ENCODE measurements at regions not wholly inside any gene's neighbourhood (a gene's known extent, or its start where the extent isn't known, plus 50 kb on each side); places are given as distances from the start of the nearest gene placed in this dataset.
A peak's percentile ranks its signal among the peaks of the same experiment; 100 is the strongest.

DNA sequence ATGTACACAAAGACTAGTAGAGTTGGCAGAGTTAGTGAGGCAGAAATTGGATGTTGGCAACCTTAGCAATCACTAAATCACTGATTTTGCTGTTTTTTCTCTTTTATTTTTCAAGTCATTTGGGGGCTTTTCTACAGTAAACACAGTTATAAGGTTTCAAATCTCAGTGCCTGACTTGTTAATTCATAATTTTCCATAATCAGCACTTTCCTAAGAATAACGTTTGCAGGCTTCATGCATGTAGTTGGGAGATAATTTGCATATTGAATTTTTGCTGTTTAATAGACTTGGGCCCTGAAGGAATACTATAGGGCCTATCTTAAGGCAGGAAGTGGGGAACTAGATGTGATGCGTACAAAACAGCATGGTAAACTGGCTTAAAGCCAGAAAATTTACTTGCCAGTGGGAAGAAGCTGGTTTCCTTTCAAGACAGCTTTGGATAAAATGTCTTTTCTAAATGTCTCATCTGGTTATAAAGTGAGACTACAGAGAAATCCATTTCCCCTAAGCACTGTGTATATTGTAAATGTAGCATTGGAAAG is 127.2 kb upstream of the SMIM21 start:
- DNase-seq = no peak

DNA sequence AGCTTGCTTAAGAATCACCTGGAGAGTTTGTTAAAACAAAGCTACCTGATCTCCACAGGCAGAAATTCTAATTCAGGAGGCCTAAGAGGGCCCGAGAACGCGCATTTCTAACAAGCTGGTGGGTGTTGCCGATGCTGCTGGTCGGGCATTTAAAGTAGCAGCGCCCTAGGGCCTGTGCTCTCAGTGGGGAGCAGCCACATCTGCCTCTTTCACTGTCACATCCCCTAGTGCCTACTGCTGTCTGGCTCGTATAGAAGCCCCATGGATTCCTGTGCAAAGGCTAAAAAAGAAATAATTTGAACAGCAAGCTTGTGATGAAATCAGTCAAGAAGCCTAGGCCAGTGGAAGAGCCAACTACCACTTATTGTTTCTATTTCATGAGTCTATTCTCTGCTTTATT is 126.7 kb upstream of the SMIM21 start:
- no peak for DNase-seq

DNA sequence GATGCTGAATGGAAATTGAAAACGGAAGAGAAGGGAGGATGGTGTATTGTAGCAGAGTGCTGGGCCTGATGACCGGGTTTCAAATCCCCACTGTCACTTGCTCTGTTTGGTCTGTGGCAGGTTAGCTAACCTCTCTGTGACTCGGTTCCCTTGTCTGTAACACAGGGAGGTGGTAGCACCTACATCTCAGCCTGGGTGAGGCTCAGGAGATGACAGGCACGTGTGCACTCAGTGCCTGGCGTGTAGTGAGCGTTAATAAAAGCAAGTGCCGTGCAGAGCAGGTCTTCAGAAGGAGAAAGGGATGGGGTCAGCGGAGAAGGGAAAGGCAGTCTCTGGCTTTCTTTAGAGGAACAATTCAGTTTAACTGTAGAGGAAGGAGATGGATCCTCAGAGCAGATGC is 125.5 kb upstream of the SMIM21 start:
- no peak for DNase-seq

DNA sequence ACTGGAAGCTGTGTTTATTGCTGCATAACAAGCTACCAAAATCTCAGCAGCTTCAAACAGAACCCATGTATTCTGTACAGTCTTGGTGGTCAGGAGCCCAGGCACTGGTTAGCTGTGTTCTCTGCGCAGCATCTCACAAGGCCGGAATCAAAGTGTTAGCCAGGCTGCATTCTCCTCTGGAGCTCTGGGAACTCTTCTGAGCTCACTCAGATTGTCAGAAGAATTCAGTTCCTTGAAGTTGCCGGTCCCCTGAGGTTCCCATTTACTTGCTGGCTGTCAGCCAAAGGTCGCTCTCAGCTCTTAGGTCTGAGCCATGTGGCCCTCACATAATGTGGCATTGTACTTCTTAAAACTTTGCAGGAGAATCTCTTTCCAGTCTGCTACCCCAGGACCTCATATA is 123.6 kb upstream of the SMIM21 start:
- no peak for DNase-seq

DNA sequence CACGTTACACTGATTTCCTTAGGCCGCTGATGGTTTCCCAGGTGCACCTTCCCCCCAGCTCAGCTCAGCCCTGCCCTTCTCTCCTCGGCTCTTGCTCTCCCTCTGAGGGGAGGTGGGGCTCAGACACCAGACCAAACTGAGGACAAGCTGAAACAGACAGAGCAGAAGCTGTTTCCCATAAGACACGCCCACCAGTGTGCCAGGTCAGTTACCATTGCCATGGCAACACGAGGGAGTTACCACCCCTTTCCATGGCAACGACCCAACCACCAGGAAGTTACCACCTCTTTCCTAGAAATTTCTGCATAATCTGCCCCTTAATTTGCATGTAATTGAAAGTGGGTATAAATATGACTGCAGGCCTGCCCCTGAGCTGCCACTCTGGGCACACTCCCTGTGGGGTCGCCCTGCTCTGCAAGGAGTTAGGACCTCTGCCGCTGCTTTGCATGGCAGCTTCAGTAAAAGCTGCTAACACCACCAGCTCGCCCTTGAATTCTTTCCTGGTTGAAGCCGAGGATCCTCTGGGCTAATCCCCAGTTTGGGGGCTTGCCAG is 120.9 kb upstream of the SMIM21 start:
- no peak for DNase-seq

DNA sequence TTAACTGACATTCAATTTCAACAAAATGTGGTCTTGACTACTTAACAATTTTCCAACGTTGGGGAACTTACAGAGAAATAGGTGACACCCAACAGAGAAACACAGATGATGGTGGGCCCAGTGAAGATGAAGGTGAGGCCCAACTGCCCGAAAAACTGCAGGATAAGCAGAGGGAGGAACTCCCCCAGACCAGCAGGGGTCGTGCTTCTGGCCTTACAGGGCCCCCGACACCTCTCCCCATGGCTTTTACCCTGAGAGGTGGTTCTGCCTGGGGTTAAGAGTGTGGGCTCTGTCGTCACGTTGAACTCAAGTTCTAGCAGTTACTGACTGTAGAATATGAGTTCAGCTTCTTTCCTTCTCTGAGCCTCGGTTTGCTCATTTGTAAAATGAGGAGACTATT is 119.5 kb upstream of the SMIM21 start:
- DNase-seq = no peak

DNA sequence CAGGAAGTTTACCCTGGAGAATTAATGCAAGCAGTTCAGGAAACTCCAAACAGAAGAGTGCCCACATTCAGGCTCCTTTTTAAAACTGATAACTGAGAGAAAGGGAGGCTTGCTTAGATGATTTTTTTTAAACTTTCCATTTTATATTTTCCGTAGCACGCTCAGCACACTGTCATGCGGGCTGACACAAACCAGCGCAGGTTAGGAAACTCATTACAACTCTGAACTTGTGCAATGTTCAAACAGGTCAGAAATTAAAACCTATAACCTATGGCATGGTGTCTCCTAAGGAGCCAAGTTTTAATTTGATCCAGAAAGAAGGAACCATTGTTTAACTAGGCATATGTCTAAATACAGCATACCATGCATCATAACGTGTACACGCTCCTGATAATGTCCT is 117.7 kb upstream of the SMIM21 start:
- DNase-seq = no peak

DNA sequence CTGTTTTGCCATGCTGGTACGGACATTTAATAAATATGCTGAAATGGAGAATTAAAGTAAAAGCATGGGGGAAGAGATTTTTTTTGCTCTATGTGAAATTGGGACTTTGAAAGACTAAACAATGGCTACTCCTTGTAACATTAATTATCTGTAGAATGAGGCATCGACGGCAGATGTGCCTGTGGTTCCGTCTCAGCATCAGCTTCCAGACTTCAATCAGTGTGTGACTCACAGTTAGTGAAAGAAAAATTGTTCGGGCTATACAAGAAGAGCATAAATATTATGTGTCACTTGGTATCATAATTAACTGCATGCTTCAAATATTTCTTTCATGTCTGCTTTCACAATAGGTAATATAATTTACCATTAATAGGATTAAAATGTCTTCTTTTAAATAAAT is 117.0 kb upstream of the SMIM21 start:
- DNase-seq = no peak

DNA sequence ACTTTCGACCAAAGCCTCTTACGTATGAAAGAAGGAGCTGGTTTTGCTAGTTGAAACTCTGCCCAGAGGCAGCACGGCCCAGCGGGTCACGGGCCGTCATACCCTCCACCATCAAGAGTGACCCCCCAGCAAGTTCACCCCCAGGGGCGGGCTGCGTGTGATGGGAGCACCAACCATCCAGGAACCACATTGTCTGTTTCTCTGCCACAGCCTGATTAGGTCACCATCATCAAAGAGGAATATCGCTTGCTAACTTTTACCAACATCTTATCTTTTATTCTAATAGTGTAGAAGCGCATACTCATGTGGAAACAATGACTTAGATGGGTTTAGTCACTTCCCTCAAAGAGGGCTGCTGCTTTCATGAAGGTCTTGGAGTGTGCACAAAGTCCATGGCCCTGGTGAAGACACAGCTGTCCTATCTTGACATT is 116.6 kb upstream of the SMIM21 start:
- no peak for DNase-seq

DNA sequence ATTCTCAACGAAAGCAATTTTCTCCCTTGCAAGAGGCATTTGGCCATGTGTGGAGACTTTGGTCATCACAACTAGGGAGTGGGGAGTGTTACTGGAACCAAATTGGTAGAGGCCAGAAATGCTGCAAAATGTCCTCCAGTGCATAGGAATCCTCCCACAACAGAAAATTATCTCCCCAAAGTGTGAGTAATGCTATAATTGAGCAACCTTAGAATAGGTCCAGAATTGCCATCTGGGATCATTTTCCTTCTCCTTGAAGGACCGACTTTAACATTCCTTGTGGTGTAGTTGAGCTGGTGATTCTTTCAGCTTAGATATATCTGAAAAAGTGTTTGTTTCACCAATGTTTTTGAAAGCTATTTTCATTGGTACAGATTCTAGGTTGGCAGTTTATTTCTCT is 111.2 kb upstream of the SMIM21 start:
- DNase-seq = no peak

DNA sequence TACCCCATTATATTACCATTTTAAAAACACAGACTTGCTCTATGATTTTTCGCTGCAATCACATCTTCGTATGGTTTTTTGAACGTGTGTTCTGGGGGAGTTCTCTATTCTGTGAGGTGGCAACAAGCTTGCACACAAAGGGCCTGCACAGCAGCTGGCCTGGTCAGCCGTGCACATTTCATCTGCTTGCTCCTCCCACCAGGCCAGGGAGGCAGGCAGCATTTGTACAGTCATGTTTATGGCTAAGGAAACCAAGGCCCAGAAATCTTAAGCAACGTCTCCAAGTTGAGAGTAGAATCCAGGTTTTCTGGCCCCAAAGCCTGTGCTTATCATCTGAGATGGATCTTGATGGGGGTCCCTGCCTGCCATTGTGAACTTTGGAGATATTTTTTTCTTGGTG is 106.4 kb upstream of the SMIM21 start:
- no peak for DNase-seq

DNA sequence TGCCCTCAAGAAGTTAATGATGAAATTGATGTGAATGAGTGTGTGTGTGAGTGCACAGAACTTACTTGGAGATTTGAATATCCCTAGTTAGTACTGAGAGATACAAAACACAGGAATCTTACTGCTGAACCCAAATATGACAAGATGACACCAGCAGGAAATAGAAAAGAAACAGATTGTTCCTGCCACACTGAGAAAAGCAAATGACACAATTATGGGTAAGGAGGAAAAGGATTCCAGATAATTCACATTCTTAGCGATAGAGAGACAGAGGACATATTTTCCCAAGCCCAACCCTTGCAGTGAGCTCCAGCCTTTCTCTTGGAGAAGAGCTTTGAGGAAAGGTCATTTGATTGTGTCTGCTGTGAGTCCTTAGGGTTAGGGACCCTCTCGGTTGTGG is 105.7 kb upstream of the SMIM21 start:
- no peak for DNase-seq

DNA sequence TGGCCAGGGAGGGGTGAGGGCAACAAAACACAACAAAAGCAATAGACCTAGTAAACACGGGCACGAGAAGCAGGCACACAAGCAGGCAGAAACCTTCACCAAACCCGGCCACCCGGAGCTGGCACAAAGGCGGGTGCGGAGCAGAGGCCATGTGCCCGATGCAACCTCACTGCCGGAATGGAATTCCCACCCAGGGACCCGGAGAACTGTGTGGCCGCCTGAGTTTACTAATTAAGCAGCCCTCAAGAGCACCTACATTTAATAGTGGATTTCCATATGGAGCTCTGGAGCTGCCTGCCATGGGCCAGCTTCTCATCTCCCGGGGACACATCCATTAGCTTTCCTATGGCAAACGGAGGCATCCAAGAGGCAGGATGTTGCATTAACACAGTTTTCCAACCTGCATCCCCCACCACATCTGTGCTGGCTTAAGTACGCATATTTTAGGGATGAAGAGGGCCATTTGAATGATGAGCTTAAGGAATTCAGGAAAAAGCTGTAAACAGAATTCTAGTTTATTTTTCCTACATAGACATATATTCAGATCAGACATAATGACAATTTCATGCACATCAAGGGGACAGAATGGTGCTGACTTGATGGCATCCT is 104.5 kb upstream of the SMIM21 start:
- DNase-seq = no peak

DNA sequence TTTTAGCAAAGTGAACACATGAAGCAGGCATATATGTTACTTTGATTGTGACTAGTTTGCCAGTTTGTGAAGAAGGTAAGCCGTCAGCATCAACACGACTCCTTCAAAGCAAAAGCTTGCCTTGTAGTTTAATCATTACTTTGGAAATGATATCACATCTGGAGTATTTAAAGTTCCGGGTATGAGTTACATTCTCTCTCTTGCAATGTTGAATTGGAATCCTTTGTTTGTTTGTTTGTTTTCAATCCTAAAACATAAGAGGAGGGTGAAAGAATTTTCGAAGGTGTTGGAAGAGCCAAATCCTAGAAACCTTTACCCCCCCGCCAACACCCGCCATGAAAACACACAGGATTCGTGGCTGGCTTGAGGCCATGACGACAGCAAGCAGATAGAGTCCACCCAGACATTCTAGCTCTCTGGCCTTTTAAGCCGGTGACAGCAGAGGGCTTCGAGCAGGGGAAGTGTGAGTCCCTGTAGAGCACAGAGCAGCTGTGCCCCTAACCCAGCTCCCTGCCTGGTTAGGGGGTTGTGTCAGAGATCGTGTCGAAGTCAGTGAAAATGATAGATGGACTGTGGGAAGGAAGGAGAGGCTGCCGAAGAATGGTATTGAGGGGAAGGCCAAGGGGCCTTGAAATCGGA is 103.8 kb upstream of the SMIM21 start:
- no peak for DNase-seq

DNA sequence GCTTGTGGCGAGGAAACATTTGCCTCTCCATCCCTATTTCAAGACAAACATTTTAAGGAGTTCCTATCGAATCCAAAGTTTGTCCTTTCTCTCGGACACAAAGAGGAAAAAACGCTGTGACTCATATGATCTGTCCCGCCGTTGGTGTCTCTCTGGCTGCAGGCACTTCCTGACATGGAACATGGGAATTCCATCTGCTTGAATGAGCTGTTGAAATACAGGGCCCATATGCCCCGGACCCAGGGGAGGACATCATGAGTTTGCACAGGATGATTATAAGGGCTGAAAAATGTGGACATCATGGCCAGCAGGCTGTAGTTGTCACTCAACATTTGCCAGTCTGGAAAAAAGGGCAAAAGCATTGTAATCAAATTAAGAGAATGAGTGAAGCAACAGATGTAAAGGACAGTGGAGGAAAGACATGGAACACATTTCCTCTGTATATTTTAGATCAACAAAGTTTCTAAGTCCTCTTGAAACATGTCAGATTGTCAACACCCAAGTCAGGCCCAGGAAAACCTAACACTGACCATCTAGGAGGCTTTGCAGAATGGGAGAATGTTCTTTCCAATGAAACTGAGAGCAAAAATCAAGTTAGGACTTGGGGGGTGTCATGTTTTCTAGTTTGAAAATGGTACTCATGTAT is 103.2 kb upstream of the SMIM21 start:
- DNase-seq = no peak

DNA sequence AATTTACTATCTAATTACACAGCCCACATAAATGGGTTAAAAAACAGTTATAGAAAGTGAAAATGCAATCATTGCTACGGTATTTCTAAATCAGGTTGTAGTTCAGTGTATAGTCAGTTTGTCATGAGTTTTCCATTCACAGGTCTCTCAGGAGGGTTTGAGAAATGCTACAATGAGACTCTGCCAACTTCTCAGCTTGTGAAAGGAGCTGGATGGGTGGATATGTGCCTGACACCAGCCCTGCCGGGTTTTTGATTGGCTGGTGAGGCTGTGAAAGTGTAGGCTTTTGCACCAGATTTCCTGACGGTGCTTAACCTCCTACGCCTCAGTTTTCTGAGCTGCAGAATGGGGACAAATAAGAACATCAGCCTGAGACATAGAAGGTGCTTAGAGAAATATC is 102.6 kb upstream of the SMIM21 start:
- no peak for DNase-seq

DNA sequence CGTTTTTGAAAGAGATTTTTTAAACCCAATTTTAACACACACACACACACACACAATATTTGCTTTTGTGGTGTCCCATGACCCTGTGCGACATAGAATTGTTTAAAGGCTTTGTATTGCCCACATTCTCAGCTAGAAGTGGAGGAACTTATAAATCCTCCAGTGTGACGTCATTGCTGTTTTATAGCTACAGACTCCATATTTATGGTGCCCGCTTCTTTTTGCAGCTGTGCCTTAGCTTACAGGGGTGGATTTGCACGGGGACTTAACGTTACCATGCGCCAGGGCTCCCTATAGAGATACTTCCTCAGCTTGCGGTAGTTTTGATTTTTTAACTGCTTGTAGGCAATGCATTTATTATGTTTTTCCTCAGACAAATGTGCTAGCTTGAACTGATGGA is 101.9 kb upstream of the SMIM21 start:
- no peak for DNase-seq

DNA sequence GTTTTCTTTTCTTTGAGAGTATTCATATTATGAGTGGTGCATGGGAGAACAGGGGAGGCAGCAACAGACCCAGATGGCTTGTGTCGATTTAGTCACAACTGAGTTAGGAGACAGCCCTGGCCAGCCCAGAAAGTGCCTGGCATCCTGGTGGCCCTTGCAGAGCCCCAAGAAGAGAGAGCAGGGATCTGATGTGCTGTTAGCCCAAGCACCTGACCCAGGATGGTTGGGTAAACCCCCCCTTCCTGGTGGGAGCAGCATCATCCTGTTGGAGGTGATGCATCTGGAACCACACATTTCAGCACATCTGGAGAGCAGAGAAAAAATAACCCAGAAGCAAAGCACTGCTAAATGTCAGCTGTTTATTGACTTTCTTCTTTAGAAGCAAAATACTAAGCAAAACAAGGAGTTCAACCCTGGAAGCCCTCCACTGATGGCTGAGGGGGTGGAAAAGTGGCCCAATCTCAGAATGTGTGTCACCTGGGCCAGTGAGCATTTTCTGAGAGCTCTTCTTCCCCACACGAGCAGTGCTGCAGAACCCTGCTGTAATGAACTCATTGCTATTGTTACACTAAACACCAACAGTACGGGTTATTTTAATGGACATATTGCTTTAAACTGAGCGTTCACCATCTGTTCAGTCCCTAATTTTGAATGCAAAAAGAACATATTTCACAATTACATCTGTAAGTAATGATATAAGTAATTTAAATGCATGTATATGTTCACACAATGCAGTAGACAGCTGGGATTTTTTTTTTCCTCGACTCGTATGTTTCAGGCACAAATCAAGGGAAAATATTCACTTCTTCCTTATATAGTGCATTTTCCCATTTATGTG is 100.6 kb upstream of the SMIM21 start:
- peak in 1 of 2 donors; percentile 16 for DNase-seq

DNA sequence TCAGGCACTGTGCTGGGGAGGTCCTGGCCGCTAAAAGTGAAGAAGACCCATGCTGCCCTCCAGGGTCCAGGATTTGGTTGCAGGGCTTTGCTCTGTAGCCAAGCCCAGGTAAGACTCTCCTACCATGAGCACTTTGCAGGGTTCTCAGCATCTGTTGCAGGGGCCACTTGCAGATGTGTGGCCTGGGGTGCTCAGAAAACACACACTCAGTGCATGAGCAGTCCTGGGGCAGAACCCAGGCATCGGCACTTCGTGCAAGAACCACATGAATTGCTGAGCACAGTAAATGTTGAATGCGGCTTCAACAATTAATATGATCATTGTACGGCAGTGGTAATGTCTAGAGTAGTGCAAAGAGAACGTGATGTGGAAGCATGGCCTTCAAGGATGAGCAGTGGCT is 98.5 kb upstream of the SMIM21 start:
- DNase-seq = no peak

DNA sequence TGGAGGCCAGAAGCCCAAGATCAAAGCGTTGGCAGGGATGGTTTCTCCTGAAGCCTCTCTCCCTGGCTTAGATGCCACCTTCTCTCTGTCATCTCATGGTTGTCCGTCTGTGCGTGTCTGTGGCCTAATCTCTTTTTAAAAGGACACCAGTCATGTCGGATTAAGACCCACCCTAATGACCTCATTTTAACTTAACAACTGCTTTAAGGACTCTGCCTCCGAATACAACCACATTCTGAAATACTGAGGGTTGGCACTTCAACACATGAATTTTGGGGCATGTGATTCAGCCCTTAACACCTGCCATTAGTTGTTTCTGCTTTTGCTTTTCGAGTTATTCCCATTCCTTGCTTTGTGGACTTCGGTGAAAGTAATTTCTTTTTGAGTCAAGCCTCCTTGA is 97.8 kb upstream of the SMIM21 start:
- no peak for DNase-seq

DNA sequence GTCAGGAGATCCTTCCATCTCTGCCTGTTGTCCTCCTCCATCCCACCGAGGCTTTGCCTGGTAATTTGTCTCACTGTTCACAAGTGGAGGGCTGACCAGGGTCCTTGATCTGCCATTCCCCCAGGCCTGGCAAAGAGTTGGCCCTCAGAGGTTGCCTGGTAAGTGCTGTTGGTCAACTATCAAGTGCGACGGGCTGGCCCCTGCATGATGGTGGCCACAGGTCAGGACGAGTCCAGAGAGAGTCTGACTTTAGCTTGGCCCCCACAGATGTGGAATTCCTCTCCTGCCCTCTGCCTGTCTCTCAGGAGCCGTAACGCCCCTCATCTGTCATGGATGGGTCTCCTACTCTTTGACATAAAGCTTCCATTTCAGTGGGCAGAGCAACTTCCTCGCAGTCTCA is 97.3 kb upstream of the SMIM21 start:
- DNase-seq = no peak

DNA sequence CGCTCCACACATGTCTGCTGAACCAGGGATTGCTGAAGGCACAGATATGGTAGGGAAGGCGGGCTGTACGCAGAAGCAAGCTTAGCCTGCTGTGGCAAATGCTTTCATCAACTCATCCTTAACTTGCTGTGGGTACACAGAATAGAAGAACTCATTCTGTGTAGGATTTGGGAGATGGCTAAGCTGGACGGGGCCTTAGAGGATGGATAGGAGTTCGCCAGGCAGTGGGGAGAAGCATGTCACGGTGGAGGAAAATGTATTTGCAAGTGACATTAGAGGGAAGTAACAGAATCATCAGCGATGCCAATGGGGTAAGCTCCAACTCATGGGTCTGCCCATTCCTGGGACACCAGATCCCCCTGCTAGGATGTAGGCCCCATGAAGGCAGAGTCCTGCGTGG is 96.7 kb upstream of the SMIM21 start:
- no peak for DNase-seq

DNA sequence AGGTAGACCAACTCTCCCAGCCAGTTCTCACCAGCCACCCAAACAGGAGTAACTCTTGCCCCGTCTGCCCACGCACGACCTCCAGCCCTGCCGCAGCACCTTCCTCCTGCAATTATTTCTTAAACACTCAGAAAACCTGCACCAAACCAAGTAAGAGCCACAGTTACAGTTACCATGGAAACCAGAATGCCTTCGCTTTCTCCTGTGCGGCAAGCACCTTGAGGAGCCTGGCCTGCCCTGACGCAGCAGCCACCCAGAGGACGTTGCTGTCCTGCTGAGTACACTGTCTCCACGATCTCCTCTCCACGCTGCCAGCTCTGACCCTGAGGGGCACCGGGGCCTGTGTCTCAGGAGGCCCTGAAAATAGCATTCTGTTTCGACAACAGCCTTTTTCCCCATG is 94.3 kb upstream of the SMIM21 start:
- DNase-seq = no peak

Measured in hippocampal formation (tissue), 2 donors.